Naive thymus-derived CD4-positive, alpha-beta T cell (primary cell): ENCODE measurements at regions not wholly inside any gene's neighbourhood (a gene's known extent, or its start where the extent isn't known, plus 50 kb on each side); places are given as distances from the start of the nearest gene placed in this dataset.

ENCODE experiments used
- ATAC-seq: fragments of 150-1000 bp; cut with Tn5 transposase; 2 replicates; pipeline ENCODE4 v1.10.0; 2021; ENCODE audit warnings: mild to moderate bottlenecking, moderate library complexity
- CTCF ChIA-PET: fragments of 350-600 bp; sonication (Branson Sonifier 250); formaldehyde crosslinking; loops from one replicate; lab custom pipeline; 2021; ENCODE audit warnings: antibody characterized with exemption; lab: Charles Lee
- POLR2A ChIA-PET: fragments of 350-600 bp; sonication (Branson Sonifier 250); formaldehyde crosslinking; loops from one replicate; lab custom pipeline; 2021; ENCODE audit warnings: antibody characterized with exemption, inconsistent platforms; lab: Charles Lee
- DNase-seq, 9 donors: peaks; one replicate each; pipeline versions ENCODE4 v3.0.0 to v3.0.0-alpha.2; 2020 to 2022; ENCODE audit warnings: mixed read lengths in 1 of 9
- H3K27ac ChIP-seq: one replicate; pipeline ENCODE4 v1.7.0; 2013; ENCODE audit warnings: mild to moderate bottlenecking, low read depth, low read length, moderate library complexity
- H3K27me3 ChIP-seq, 2 donors: one replicate each; pipeline ENCODE4 v1.7.0; 2013; ENCODE audit warnings: low read length in 2 of 2, mild to moderate bottlenecking in 2 of 2, moderate library complexity in 2 of 2; ENCODE audit not compliant: control insufficient read depth in 2 of 2, insufficient read depth in 2 of 2
- H3K36me3 ChIP-seq, 3 experiments: 1 replicate in 2 of 3; 2 replicates in 1 of 3; pipeline ENCODE4 v1.7.0; 2013; ENCODE audit warnings: low read length in 3 of 3, mild to moderate bottlenecking in 3 of 3, moderate library complexity in 1 of 3; ENCODE audit not compliant: insufficient read depth in 3 of 3, control insufficient read depth in 2 of 3
- H3K4me1 ChIP-seq, 2 donors: one replicate each; pipeline ENCODE4 v1.7.0; 2013; ENCODE audit warnings: low read length in 2 of 2, mild to moderate bottlenecking in 2 of 2, moderate library complexity in 1 of 2; ENCODE audit not compliant: control insufficient read depth in 2 of 2, insufficient read depth in 2 of 2
- H3K4me3 ChIP-seq: 2 replicates; pipeline ENCODE4 v1.7.0; 2013; ENCODE audit warnings: mild to moderate bottlenecking, low read length
- H3K9me3 ChIP-seq, 3 experiments: 1 replicate in 2 of 3; 2 replicates in 1 of 3; pipeline ENCODE4 v1.7.0; 2013; ENCODE audit warnings: low read length in 3 of 3; ENCODE audit not compliant: control insufficient read depth in 2 of 3
- H3K27ac Mint-ChIP-seq, 9 donors: one replicate each; pipeline ENCODE4 v1.8.0; 2020 to 2022; ENCODE audit warnings: mixed read lengths in 9 of 9, mild to moderate bottlenecking in 8 of 9, moderate library complexity in 5 of 9, inconsistent platforms in 2 of 9
- H3K27me3 Mint-ChIP-seq, 5 donors: one replicate each; pipeline ENCODE4 v1.8.0; 2021 to 2022; ENCODE audit warnings: mixed read lengths in 5 of 5, mild to moderate bottlenecking in 1 of 5
- H3K36me3 Mint-ChIP-seq, 5 donors: one replicate each; pipeline ENCODE4 v1.8.0; 2020 to 2022; ENCODE audit warnings: mixed read lengths in 5 of 5, mild to moderate bottlenecking in 3 of 5, inconsistent platforms in 1 of 5
- H3K4me1 Mint-ChIP-seq, 7 donors: one replicate each; pipeline ENCODE4 v1.8.0; 2020 to 2022; ENCODE audit warnings: mixed read lengths in 7 of 7, mild to moderate bottlenecking in 3 of 7, inconsistent platforms in 1 of 7
- H3K4me3 Mint-ChIP-seq, 10 donors: one replicate each; pipeline ENCODE4 v1.8.0; 2020 to 2022; ENCODE audit warnings: mild to moderate bottlenecking in 10 of 10, mixed read lengths in 10 of 10, moderate library complexity in 6 of 10, inconsistent platforms in 2 of 10
- H3K9me3 Mint-ChIP-seq, 11 donors: one replicate each; pipeline ENCODE4 v1.8.0; 2020 to 2022; ENCODE audit warnings: mixed read lengths in 11 of 11, mild to moderate bottlenecking in 4 of 11, inconsistent platforms in 1 of 11, moderate library complexity in 1 of 11
- intact Hi-C, 2 donors: fragments of 100-400 bp; cut with micrococcal nuclease; formaldehyde crosslinking; loops; one replicate each; pipeline ENCODE4 v1.15.1; 2023

GRCh38 chr22:48793949-48794348, 1033.7 kb downstream of the BRD1 start:
- no peaks in the 10 kb centered on the region for H3K9me3 ChIP-seq
- DNase-seq (no peak), ATAC-seq (no peak)
- H3K4me3 ChIP-seq = no peak overlapping the region
- H3K27ac ChIP-seq = no peak overlapping the region
- H3K36me3 ChIP-seq = no peaks in the 10 kb centered on the region
- no peaks in the 10 kb centered on the region for H3K4me1 ChIP-seq
- no peaks in the 10 kb centered on the region for H3K4me1 Mint-ChIP-seq
- no peaks in the 10 kb centered on the region for H3K27me3 ChIP-seq
- H3K4me3 Mint-ChIP-seq = no peak overlapping the region
- H3K27ac Mint-ChIP-seq = peak overlapping the region in 2 of 9 donors; percentile 6 to 38
- POLR2A ChIA-PET = no interaction called here
- CTCF ChIA-PET = no interaction called here
- H3K36me3 Mint-ChIP-seq = no peaks in the 10 kb centered on the region
- H3K27me3 Mint-ChIP-seq = peaks cover 0 to 18% (median 6%) of the 10 kb centered on the region in 5 donors
- intact Hi-C loops = no loop called here
- H3K9me3 Mint-ChIP-seq = peaks cover 0 to 8% (median 0%) of the 10 kb centered on the region in 11 donors

- H3K4me1 Mint-ChIP-seq = no peaks in the 10 kb centered on the region
- Histone ChIP-seq H3K4me3 (no peak overlapping the region), H3K27ac (no peak overlapping the region), H3K27me3 (no peaks in the 10 kb centered on the region), H3K36me3 (no peaks in the 10 kb centered on the region), H3K4me1 (no peaks in the 10 kb centered on the region), H3K9me3 (no peaks in the 10 kb centered on the region)
- no peaks in the 10 kb centered on the region for H3K9me3 Mint-ChIP-seq
- H3K36me3 Mint-ChIP-seq = no peaks in the 10 kb centered on the region
- no peak overlapping the region for H3K27ac Mint-ChIP-seq
- ChIA-PET POLR2A (no interaction called here), CTCF (no interaction called here)
- intact Hi-C loops = no loop called here
- no peak for DNase-seq
- H3K27me3 Mint-ChIP-seq = peaks cover 0 to 13% (median 6%) of the 10 kb centered on the region in 5 donors
- no peak overlapping the region for H3K4me3 Mint-ChIP-seq
- peak; percentile 18 for ATAC-seq
Observed at GRCh38 chr22:48786679-48786996, 1041.0 kb downstream of the BRD1 start.

GRCh38 chr22:48785792-48786678, 1041.6 kb downstream of the BRD1 start:
- Mint-ChIP-seq H3K4me3 (no peak overlapping the region), H3K27ac (no peak overlapping the region), H3K4me1 (no peaks in the 10 kb centered on the region), H3K9me3 (no peaks in the 10 kb centered on the region), H3K36me3 (no peaks in the 10 kb centered on the region), H3K27me3 (peaks cover 0 to 16% (median 9%) of the 10 kb centered on the region in 5 donors)
- no peaks in the 10 kb centered on the region for H3K36me3 ChIP-seq
- no peak overlapping the region for H3K27ac ChIP-seq
- intact Hi-C loops = no loop called here
- CTCF ChIA-PET = no interaction called here
- no peak for DNase-seq
- H3K27me3 ChIP-seq = no peaks in the 10 kb centered on the region
- H3K4me1 ChIP-seq = no peaks in the 10 kb centered on the region
- H3K4me3 ChIP-seq = no peak overlapping the region
- no peaks in the 10 kb centered on the region for H3K9me3 ChIP-seq
- POLR2A ChIA-PET = no interaction called here
- ATAC-seq = no peak

GRCh38 chr22:48784701-48785503, 1042.8 kb downstream of the BRD1 start:
- Histone ChIP-seq H3K36me3 (no peaks in the 10 kb centered on the region), H3K27ac (no peak overlapping the region), H3K27me3 (no peaks in the 10 kb centered on the region), H3K9me3 (no peaks in the 10 kb centered on the region), H3K4me1 (no peaks in the 10 kb centered on the region), H3K4me3 (no peak overlapping the region)
- no peak for DNase-seq
- no peak for ATAC-seq
- Mint-ChIP-seq H3K27ac (no peak overlapping the region), H3K9me3 (no peaks in the 10 kb centered on the region), H3K4me1 (no peaks in the 10 kb centered on the region), H3K36me3 (no peaks in the 10 kb centered on the region), H3K4me3 (no peak overlapping the region), H3K27me3 (peaks cover 0 to 13% (median 11%) of the 10 kb centered on the region in 5 donors)
- ChIA-PET POLR2A (no interaction called here), CTCF (no interaction called here)
- intact Hi-C loops = no loop called here

- no peak overlapping the region for H3K27ac Mint-ChIP-seq
- H3K9me3 Mint-ChIP-seq = peaks cover 0 to 5% (median 0%) of the 10 kb centered on the region in 11 donors
- Histone ChIP-seq H3K9me3 (no peaks in the 10 kb centered on the region), H3K27me3 (no peaks in the 10 kb centered on the region), H3K4me1 (no peaks in the 10 kb centered on the region), H3K4me3 (no peak overlapping the region), H3K36me3 (no peaks in the 10 kb centered on the region), H3K27ac (no peak overlapping the region)
- no peak for DNase-seq
- no peak overlapping the region for H3K4me3 Mint-ChIP-seq
- intact Hi-C loops = no loop called here
- H3K36me3 Mint-ChIP-seq = no peaks in the 10 kb centered on the region
- ChIA-PET CTCF (no interaction called here), POLR2A (no interaction called here)
- H3K4me1 Mint-ChIP-seq = no peaks in the 10 kb centered on the region
- no peak for ATAC-seq
- peaks cover 0 to 16% (median 12%) of the 10 kb centered on the region in 5 donors for H3K27me3 Mint-ChIP-seq
Observed at GRCh38 chr22:48783821-48784266, 1043.8 kb downstream of the BRD1 start.

GRCh38 chr22:48782811-48783511, 1044.7 kb downstream of the BRD1 start:
- Histone ChIP-seq H3K4me1 (no peaks in the 10 kb centered on the region), H3K27ac (no peak overlapping the region), H3K36me3 (no peaks in the 10 kb centered on the region), H3K9me3 (no peaks in the 10 kb centered on the region), H3K4me3 (no peak overlapping the region), H3K27me3 (no peaks in the 10 kb centered on the region)
- peaks cover 0 to 17% (median 16%) of the 10 kb centered on the region in 5 donors for H3K27me3 Mint-ChIP-seq
- POLR2A ChIA-PET = no interaction called here
- CTCF ChIA-PET = no interaction called here
- H3K4me3 Mint-ChIP-seq = no peak overlapping the region
- no peaks in the 10 kb centered on the region for H3K4me1 Mint-ChIP-seq
- DNase-seq = no peak
- H3K9me3 Mint-ChIP-seq = peaks cover 0 to 10% (median 0%) of the 10 kb centered on the region in 11 donors
- intact Hi-C loops = no loop called here
- ATAC-seq = no peak
- H3K27ac Mint-ChIP-seq = no peak overlapping the region
- no peaks in the 10 kb centered on the region for H3K36me3 Mint-ChIP-seq
